Body of pancreas (tissue), 4 donors: ENCODE measurements at regions not wholly inside any gene's neighbourhood (a gene's known extent, or its start where the extent isn't known, plus 50 kb on each side); places are given as distances from the start of the nearest gene placed in this dataset.

Experiments
- CTCF ChIP-seq, 7 experiments: fragments of 450-650 bp in 4 of 7; fragments of 200-600 bp in 3 of 7; sonication (generic) in 3 of 7; IDR thresholded peaks; one replicate each; pipeline ENCODE4 v1.5.1; 2016 to 2019; ENCODE audit warnings: antibody characterized with exemption in 7 of 7
- POLR2A ChIP-seq, 3 donors: fragments of 450-650 bp; IDR thresholded peaks; one replicate each; pipeline ENCODE4 v1.6.1; 2016; ENCODE audit warnings: antibody characterized with exemption in 3 of 3, mild to moderate bottlenecking in 2 of 3

GRCh38 chr2:8215982-8216381 is 465.9 kb upstream of the ID2 start:
- TF ChIP-seq CTCF (IDR thresholded peaks at IDR 0.05) (no peak), POLR2A (IDR thresholded peaks at IDR 0.05) (no peak)
